Body of pancreas (tissue), 4 donors: ENCODE measurements at regions not wholly inside any gene's neighbourhood (a gene's known extent, or its start where the extent isn't known, plus 50 kb on each side); places are given as distances from the start of the nearest gene placed in this dataset.

ENCODE experiments used
- POLR2A ChIP-seq, 3 donors: fragments of 450-650 bp; IDR thresholded peaks; one replicate each; pipeline ENCODE4 v1.6.1; 2016; ENCODE audit warnings: antibody characterized with exemption in 3 of 3, mild to moderate bottlenecking in 2 of 3
- TF ChIP-seq, protein P1 (sequence below), 7 experiments: fragments of 450-650 bp in 4 of 7; fragments of 200-600 bp in 3 of 7; sonication (generic) in 3 of 7; IDR thresholded peaks; one replicate each; pipeline ENCODE4 v1.5.1; 2016 to 2019; ENCODE audit warnings: antibody characterized with exemption in 7 of 7

DNA sequence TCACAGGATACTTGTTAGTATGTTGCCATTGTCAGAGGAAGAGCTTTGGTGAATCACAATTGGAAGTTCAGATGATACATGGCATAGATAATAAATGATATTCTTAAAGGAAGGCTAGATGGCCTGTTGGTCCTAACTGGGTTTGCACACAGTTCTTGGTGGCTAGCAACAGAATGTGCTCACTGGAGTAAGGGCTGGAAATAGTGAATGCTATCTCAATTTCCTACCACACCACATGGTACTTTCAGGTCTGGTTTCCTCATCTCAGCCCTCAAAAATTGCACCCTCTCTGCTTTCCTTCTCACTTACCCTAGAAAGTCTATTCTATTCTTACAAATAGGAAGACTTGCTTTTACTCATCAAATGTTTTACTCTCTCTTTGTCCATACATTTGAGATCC lies 622.5 kb downstream of the ANKRD7 start:
- TF ChIP-seq, protein P1, sequence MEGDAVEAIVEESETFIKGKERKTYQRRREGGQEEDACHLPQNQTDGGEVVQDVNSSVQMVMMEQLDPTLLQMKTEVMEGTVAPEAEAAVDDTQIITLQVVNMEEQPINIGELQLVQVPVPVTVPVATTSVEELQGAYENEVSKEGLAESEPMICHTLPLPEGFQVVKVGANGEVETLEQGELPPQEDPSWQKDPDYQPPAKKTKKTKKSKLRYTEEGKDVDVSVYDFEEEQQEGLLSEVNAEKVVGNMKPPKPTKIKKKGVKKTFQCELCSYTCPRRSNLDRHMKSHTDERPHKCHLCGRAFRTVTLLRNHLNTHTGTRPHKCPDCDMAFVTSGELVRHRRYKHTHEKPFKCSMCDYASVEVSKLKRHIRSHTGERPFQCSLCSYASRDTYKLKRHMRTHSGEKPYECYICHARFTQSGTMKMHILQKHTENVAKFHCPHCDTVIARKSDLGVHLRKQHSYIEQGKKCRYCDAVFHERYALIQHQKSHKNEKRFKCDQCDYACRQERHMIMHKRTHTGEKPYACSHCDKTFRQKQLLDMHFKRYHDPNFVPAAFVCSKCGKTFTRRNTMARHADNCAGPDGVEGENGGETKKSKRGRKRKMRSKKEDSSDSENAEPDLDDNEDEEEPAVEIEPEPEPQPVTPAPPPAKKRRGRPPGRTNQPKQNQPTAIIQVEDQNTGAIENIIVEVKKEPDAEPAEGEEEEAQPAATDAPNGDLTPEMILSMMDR (IDR thresholded peaks at IDR 0.05): no peak
- no peak for TF ChIP-seq POLR2A (IDR thresholded peaks at IDR 0.05)
